ENCODE measurements at regions not wholly inside any gene's neighbourhood (a gene's known extent, or its start where the extent isn't known, plus 50 kb on each side); places are given as distances from the start of the nearest gene placed in this dataset.

DNA sequence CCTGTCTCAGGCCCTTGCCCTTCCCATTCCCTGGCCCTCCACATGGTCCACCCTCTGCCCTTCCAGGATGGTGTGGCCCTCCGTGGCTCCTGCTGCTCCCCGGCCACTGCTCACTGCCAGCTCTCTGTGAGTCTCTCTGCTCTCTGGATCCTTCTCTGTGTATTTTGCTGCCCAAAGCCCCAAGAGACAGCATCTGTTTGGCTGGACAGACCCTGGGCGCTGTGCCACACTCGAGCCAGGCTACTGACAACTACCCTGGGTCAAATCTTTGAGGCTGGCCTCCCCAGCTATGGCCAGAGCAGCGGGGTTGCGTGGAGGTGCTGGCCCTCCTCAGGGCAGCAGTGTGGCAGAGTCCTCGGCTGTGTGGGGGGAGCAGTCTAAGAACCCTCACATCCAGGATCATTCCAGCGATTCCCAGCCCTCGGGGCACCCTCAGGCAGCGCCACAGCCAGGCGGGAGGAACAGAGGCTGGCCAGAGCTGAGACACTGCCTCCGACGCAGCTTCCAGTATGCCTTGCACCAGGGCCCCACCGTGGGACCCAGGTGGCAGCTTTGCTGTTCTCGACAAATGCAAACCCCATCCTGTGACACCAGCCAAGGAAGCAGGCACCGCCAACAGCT lies 139.4 kb upstream of the GLI2 start:
- no peak for DNase-seq

DNA sequence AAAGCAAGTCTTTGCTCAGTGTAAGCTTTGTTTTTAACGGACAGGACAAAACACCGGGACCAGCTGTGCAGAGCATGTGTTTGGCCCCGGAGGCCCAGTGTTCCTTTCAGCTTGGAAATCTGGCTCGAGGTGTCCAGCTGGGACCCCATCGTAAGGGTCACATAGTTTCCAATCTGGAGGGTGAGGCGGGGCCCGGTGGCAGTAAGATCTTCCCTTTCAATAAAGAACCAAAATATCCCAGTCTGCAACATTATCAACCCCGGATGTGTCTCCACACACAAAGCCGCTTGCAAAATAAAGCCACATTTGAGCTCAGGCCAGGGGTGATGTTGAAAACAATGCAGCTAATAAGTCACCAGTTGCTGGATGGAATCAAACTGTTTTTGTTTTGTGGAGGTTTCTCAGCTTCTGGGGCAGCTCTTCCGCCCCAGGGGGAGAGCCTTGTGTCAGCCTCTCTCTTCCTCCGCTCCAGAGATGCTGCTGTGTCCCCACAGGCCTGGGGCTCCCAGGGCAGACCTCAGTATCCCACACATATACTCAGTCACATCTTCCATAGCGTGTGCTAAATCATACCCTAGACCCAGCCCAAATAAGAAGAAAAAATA lies 138.6 kb upstream of the GLI2 start:
- DNase-seq = peak; percentile 64

DNA sequence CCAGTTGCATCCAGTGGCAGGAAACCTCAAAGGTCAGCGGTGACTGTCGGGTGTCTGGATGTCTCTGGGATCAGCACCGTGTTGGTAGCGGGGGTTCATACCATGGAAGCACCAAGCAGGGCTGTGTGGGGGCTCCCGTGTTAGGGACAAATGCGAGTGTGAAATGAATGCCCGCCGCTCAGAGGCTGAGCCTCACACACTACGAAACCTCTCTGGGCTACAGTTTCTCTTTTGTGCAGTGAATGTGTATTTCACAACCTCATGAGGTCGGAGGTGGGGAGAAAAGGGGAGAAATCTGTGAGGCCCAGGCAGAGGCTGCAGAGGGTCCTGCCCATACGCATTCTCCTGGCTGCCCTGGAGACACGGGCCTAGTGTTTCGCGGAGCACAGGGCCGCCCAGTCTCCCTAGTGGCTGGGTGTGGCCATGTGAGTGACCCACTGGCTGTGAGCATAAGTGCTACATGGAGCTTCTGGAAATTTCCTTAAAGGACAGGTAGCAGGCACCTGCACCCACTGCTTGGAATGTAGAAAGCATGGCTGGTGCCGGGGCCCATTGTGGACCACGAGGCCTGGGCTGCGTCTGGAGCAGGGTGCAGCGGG lies 138.0 kb upstream of the GLI2 start:
- no peak for DNase-seq

DNA sequence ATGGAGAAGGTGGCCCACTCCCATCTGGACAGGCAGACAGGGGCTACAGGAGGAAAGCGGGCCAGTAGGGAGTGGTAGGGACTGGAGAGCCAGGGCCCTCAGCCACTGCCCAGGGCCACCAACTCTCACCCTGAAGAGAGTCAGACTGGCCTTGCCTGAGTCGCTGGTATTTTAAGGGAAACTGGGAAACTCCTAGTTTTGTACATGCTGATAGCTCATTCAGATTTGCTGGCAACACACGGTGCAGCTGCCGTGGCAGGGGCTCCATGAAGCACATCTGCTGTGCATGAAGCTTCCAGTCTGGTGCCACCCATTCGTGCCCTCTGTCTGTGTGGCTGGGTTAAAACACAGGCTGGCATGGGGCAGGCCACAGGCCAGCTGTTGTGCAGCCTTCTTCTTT lies 137.3 kb upstream of the GLI2 start:
- no peak for DNase-seq

DNA sequence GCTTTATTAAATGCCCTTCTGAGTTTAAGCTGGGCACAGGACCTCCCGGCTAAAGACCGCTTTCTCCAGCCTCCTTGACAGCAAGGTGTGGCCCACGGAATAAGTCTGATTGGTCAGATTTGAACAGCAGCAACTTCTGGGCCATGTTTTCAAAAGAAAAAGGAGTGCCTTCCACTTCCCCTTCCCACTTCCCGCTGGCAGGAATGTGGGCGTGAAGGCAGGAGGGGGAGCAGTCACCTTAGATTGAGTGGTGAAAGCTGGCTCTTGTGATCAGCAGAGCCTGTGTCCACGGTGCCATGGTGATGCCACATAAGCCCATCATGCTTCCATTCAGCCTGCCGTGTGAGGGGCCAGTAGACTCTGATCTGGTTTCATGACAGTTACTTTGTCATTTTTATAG lies 136.6 kb upstream of the GLI2 start:
- no peak for DNase-seq

DNA sequence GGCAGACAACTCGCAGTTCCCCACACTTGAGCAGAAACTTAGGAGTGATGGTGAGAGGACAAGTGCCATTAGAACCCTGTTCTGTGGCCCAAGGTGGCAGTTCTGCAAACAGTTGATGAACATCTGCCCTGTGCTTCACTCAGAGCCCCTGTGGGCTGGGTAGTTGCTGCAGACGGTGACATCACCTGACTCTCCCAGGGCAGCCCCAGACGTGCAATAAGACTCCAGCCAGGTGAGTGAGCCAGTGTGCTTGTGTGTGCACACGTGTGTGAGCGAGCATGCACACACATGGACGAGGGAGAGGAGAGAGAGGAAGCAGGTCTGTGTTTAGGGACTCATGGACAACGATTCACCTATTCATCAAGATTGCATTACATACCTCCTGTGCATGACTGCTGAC lies 136.0 kb upstream of the GLI2 start:
- DNase-seq = no peak

DNA sequence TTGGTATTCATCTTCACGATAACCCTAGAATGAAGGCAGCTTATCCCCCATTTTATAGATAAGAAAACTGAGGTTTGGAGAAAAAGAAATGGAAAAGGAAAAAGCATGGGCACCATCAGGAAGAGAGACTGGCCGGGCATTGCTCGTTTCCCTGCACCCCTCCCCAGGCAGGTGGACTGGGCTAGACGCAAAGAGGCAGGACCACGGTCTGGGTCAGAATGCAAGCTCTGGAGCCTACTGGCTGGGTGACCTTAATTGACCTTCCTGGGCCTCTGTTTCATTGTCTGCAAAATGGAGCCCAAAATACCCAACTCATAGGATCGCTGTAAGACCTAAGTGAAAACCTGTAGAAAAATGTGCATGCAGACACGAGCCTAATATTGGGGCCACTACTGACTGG lies 135.3 kb upstream of the GLI2 start:
- no peak for DNase-seq

DNA sequence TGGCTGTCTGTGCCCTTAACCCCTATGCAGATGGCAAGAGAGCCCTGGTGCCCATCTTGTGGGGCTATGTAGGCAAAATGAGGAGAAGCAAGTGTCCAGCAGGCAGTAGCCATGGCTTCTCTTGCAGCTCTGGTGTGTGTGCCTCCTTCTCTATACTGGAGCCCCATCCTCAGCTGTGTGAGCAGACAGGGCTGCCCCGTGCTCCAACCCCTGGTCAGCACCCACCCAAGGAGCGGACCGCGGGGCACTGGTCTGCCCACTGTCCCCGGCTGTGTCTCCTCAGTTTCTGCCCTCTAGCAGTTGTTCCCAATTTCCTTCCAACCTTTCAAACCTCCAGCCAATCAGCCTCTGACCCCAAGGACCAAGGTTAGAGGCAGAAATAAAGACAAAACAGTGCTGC lies 134.9 kb upstream of the GLI2 start:
- DNase-seq = no peak

DNA sequence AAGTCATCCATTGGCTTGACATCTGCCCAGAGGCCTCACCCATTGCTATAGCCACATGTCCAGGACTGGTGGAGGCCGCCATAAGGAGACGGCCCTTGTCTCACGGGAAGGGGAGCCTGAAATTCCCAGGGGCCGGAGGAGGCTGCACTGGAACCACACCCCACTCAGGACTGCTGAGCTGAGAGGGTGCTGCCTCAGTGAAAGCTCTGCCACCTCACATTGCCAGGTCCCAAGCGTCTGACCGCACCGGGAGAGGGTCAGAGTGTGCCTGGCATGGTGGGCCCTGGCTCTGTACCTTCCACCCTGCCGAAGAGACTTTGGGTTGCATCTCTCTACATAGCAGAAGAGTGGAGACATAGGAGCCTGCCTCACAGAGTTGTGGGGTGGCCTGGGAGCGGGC lies 134.1 kb upstream of the GLI2 start:
- DNase-seq = no peak

DNA sequence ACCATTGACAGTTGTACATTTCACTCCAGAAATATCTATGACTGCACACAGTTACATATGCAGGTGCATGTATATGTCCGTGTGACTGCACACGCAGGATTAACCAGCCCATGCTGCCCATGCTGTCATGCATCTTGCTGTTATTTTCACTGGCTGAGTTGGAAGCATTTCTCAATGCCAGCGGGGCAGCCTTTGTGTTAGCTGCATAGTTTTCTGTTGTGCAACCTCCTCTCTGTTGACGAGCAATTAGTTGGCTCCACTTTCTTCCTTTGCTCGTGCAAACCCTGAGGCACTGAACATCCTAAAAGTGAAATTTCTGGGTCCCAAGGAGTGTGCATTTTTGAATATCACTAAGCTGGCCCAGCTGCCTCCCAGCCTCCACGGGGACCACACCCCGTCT lies 133.4 kb upstream of the GLI2 start:
- DNase-seq = no peak

DNA sequence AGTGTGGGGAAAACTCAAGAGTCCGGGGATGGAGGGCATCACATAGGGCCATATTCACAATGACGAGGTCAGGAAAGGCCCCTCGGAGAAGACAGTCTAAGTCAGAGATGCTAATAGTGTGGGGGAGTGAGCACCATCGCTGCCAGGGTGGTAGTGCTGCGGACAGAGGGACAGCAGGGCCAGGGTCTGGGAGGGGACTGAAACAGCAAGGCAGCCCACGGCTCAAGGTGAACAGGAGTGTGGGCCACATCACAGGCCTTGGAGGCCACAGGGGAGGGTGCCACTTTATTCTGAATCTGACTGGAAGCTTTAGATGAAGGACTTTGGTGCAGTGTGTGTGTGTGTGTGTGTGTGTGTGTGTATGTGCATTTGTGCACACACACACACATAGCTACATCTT lies 130.9 kb upstream of the GLI2 start:
- no peak for DNase-seq

DNA sequence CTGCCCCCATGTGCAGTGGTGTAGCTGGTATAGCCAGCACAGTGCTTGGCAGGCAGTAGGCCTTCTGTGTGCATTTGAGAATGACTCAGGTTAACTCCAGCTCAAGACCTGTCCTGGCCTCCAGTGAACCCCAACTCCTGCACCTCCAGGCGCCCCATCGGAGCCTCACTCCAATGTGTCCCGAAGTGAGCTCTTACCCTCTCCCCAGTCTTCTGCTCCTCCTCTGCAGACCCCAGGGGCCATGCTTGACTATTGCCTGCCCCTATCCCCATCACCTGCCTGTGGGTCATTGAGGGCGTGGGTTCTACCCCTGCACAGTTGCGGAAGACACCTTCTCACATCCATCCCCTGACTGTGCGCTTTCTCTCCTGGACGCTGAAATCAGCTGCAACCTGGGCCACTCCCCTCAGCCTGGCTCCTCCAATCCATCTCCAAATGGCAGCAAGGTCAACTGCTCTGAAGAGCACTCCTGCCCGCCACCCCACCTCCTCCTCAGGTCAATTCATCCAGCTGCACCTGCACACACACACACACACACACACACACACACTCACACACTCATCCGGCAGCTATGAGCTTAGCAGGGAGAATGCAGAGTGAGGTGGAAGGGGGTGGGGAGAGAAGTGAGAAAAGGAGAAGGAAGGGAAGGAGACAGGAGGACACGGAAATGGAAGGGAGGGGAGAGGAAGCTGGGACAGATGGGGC lies 130.3 kb upstream of the GLI2 start:
- DNase-seq = peak; percentile 34

DNA sequence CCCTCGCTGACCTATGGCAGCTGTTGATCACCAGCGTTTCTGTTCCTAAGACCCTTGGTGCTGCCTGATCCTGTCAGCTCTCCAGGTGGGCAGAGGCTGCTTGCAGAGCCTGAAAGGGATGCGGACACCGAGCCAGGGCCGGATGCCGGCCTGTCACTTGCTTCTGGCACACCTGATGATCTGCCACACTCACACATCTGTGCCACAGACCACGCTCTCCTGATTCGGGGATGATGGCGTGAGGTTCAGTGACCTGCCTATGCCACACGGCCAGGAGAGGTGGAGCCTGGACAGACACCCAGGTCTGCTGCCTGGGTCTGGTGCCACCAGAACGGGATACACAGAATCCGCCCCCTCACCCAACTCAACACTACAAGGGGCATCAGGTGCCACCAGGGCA lies 129.4 kb upstream of the GLI2 start:
- no peak for DNase-seq

DNA sequence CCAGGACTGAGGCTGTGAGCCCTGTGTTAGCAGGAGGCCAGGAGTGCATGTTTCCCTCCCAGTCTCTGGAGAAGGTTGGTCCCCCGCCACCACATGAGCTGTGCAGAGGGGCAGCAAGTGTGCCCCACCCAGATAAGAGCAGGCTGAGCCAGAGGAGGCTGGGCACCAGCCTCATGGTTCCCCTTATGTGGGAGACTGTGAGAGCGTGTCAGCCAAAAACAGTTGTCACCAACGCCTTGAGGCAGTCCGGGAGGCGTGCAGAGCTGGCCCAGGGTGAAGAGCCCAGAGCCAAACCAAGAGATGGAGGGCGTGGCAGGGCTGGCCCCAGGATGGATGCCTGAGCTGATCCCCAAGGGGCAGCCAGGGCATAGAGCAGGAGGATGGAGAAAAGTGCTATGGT lies 128.7 kb upstream of the GLI2 start:
- no peak for DNase-seq

DNA sequence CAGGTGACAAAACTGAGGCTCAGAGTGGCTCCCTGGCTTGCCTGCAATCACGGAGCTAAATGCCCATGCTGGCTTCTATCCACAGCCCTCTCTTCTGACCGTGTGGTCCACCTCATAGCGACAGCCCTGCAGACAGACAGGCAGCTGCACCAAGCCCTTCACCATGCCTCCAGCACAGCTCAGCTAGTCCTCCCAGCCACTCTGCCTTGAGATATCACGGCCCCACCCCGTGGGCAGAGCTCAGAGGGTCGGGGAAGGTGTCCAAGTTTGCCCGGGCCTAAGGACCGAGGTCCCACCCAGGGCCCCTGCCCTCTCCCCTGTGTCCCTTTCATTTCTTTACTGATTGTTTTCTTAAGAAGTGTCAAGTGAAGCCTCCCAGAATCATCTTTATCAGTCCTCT lies 128.2 kb upstream of the GLI2 start:
- DNase-seq = no peak

DNA sequence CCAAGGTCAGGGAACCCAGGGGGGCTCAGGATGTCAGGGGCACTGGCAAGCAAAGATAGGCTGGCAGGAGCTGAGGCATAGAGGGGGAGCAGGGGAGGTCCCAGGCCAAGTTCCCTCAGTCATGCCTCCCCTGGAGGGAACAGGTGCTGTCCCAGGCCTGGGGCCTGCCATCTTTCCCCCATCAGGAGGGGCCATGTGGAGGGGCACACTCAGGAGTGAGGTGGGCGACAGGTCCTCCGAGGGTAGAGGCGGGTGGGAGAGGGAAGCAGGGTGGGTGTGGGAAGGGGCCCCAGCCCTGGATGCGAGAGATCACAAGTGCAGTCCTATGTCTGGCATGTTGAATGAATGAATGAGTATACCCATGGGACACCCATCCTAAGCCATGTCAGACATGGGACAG lies 127.7 kb upstream of the GLI2 start:
- no peak for DNase-seq

DNA sequence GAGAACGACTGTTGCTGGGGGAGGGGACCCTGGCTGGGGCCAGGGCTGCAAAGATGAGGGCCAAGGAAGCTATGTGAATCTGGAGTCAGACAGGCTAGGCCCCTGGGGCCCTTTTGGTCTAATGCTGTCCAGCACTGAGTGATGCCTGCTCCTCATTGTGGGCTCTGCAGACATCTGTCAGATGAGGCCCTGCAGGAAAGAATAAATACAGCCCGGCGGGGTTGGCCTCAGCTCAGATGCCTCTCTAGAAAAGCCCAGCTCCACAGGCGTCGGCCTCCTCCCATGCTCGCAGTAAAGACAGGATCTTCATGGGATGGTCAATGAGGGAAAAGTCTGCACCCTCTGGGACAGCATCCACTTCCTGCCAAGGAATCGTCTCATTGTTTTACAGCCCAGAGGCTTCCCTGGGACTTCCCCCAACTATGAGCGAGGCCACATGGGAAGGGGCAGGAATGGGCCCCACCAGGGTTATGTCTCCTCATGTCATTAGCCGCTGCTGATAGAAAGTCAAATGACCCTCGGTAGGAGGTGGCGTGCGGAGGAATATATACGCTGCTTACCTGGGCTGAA lies 125.8 kb upstream of the GLI2 start:
- no peak for DNase-seq

DNA sequence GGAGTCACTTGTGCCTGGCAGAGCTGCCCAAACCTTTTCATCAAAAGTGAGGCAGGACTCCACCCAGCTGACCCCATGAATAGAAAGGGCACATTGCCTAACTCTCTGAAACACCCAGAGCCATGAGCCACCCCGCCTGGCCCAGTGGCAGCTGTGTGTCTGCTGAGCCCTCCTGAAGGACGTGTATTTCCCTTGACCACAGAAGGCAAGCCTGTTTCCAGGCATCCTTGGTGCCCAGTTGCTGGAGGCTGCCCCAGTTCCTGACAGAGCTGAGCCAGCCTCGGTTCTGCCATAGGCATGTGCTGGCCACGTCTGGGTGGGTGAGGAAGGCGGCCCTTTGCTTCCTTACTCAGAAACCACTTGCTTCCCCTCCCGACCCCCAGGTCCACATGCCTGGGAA lies 124.7 kb upstream of the GLI2 start:
- no peak for DNase-seq

DNA sequence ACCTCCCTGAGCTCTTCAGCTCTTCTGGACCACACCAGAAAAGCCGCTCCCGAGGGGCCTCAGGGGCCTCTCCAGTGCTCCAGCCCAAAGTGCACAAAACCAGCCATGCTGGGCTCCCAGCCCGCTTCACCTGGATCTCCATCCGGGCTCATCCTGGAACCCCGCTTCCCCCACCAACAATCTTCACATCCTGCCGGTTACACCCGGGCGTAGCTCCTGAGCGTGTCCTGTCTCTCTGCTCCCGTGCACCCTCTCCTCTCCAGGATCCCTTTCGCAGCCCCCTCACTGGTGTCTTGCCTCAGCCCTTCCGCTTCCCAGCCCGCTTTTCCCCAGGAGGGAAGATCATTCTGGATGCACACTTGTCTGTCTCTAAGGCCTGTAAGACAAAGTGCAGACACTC lies 123.7 kb upstream of the GLI2 start:
- no peak for DNase-seq

DNA sequence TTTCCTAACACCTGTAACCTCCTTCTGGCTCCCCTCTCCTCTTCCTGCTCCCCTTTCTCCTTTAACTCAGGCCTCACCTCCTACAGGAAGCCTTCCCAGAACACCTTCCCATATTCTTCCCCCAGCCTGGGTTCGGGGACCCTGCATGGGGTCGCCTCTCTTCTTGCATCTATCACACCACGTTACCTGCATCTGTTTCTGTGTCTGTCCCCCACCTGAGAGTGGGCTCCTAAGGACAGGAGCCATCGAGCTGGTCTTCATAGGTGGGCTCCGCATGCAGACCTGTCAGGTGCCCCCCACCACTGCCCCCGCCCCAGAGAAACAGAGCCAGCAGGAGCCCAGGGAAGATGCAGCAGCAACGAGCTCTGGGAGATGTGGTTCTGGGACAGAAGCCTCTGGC lies 123.2 kb upstream of the GLI2 start:
- DNase-seq = no peak

DNA sequence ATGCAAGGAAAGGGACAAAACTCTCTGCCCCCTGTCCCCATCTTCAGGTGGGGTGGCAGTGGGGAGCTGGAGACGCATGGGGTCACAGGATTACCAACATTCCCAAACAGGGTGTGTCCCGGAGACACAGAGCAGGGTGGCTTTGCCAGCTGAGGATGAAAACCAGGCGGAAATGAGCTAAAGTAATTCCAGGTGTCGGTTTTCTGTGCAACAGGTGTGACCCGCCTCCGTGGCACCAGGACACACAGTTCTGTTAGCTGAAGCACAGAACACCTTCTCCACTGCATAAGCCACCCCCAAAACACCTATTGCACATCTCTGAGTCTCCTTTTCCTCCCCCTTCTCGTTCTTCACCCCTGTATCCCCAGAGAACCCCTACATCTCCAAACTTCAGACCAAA lies 122.7 kb upstream of the GLI2 start:
- no peak for DNase-seq

DNA sequence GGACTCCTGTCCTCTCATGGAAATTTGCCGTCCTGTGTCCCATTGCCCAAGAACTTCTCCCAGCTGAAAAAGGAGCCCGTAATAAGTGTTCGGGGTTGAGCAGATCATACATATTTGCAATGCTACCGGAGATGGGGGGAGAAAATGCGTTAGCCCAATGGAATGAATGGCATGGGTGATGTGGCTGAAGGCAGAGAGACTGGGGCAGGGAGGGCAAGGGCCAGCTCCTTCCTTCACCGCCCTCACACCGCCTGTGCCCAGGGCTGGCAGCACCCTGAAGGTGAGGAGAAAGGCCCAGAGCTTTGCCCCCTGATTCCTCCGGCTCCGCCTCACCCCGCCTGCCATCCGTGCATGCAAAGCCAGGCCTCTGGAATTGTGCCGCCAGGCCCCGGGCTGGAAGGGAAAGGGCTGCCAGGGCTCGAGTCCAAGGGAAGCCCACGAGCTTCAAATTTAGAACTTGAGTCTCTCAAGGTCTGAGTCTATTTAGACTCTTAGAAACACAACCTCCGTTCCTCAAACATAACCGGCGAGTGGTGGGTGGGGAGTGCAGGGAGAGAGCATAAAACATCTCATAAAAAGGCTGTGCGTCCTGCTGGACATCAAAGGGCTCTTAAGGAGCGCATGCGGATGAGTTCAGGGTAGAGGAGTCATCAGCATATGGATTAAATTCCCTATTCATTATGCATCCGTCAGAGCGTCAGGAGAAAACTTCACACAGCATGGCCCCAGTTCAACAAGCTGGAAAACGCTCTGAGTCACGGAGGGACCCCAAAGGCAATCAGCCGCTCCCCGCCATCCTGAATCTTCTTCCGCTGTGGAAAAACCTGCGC lies 121.7 kb upstream of the GLI2 start:
- peak; percentile 97 for DNase-seq

DNA sequence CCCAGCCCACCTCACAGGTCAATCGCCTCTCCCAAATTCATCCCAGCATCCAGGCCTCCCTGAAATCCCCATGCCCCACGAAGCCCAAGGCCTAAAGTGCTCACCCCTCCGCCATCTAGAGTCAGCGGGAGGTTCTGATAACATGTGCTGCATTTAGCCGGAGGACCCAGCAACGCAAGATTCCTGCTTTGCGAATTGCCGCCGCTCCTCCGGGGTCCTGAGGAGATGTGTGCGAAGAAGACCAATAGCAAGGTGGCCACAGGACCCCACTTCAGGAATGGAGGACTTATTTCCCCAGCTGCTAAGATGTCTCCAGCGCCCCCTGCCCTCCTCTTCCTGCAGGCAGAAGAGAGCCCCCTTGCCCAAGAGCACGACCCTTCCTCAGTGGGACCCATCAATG lies 120.8 kb upstream of the GLI2 start:
- no peak for DNase-seq
